Mesenchymal stem cell (in vitro differentiated cells and primary cell): ENCODE measurements at regions not wholly inside any gene's neighbourhood (a gene's known extent, or its start where the extent isn't known, plus 50 kb on each side); places are given as distances from the start of the nearest gene placed in this dataset.

ENCODE experiments used
- DNase-seq: peaks from one replicate; pipeline ENCODE4 v3.0.0-alpha.2; 2013
- H2AFZ ChIP-seq: one replicate; pipeline ENCODE4 v1.6.1; 2013; ENCODE audit warnings: low read depth, mild to moderate bottlenecking, control low read depth, inconsistent platforms, low read length, moderate library complexity
- H2AK5ac ChIP-seq: 2 replicates; pipeline ENCODE4 v1.6.1; 2013; ENCODE audit warnings: low read length, moderate library complexity, mild to moderate bottlenecking, inconsistent platforms; ENCODE audit not compliant: severe bottlenecking
- H2BK120ac ChIP-seq: one replicate; pipeline ENCODE4 v1.6.1; 2013; ENCODE audit warnings: low read depth, mild to moderate bottlenecking, inconsistent platforms, low read length, moderate library complexity
- H2BK12ac ChIP-seq, 2 experiments: one replicate each; pipeline ENCODE4 v1.6.1; 2013; ENCODE audit warnings: inconsistent platforms in 2 of 2, low read length in 2 of 2, mild to moderate bottlenecking in 2 of 2, moderate library complexity in 2 of 2, control low read depth in 1 of 2
- H2BK15ac ChIP-seq: one replicate; pipeline ENCODE4 v1.6.1; 2013; ENCODE audit warnings: mild to moderate bottlenecking, low read depth, inconsistent platforms; ENCODE audit not compliant: poor library complexity, severe bottlenecking
- H2BK5ac ChIP-seq: 2 replicates; pipeline ENCODE4 v1.6.1; 2013; ENCODE audit warnings: low read depth, mild to moderate bottlenecking, low read length, control low read depth, inconsistent platforms; ENCODE audit not compliant: poor library complexity, severe bottlenecking
- H3K14ac ChIP-seq, 2 experiments: one replicate each; pipeline ENCODE4 v1.6.1; 2013; ENCODE audit warnings: inconsistent platforms in 2 of 2, low read length in 2 of 2, control low read depth in 1 of 2, mild to moderate bottlenecking in 1 of 2, moderate library complexity in 1 of 2
- H3K18ac ChIP-seq, 2 experiments: one replicate each; pipeline ENCODE4 v1.6.1; 2013; ENCODE audit warnings: inconsistent platforms in 2 of 2, low read length in 2 of 2, control low read depth in 1 of 2, low read depth in 1 of 2, mild to moderate bottlenecking in 1 of 2
- H3K23ac ChIP-seq, 2 experiments: one replicate each; pipeline ENCODE4 v1.6.1; 2013; ENCODE audit warnings: inconsistent platforms in 2 of 2, low read length in 2 of 2, mild to moderate bottlenecking in 2 of 2, moderate library complexity in 2 of 2, control low read depth in 1 of 2
- H3K27ac ChIP-seq: 2 replicates; pipeline ENCODE4 v1.5.1; 2013; ENCODE audit warnings: mild to moderate bottlenecking, moderate library complexity, low read length, control low read depth, inconsistent platforms; ENCODE audit not compliant: poor library complexity, severe bottlenecking
- H3K27me3 ChIP-seq, 2 experiments: 2 replicates each; pipeline versions ENCODE4 v1.6.1 to v1.7.0; 2013; ENCODE audit warnings: low read length in 2 of 2, mild to moderate bottlenecking in 2 of 2, moderate library complexity in 2 of 2, control low read depth in 1 of 2, inconsistent platforms in 1 of 2; ENCODE audit not compliant: control insufficient read depth in 1 of 2, insufficient read depth in 1 of 2
- H3K36me3 ChIP-seq, 2 experiments: 2 replicates each; pipeline versions ENCODE4 v1.6.1 to v1.7.0; 2013; ENCODE audit warnings: low read length in 2 of 2, control low read depth in 1 of 2, inconsistent platforms in 1 of 2, low read depth in 1 of 2, mild to moderate bottlenecking in 1 of 2; ENCODE audit not compliant: insufficient read depth in 2 of 2, control insufficient read depth in 1 of 2
- H3K4ac ChIP-seq, 2 experiments: one replicate each; pipeline ENCODE4 v1.6.1; 2013; ENCODE audit warnings: inconsistent platforms in 2 of 2, low read length in 2 of 2, mild to moderate bottlenecking in 2 of 2, moderate library complexity in 2 of 2, control low read depth in 1 of 2, low read depth in 1 of 2
- H3K4me1 ChIP-seq: 2 replicates; pipeline ENCODE4 v1.6.1; 2013; ENCODE audit warnings: low read depth, low read length, control low read depth; ENCODE audit not compliant: control insufficient read depth, insufficient read depth
- H3K4me2 ChIP-seq: 2 replicates; pipeline ENCODE4 v1.6.1; 2013; ENCODE audit warnings: low read length, mild to moderate bottlenecking, inconsistent platforms; ENCODE audit not compliant: poor library complexity, severe bottlenecking
- H3K4me3 ChIP-seq, 2 experiments: 2 replicates each; pipeline versions ENCODE4 v1.5.1 to v1.7.0; 2013; ENCODE audit warnings: low read length in 2 of 2, mild to moderate bottlenecking in 2 of 2, control low read depth in 1 of 2, low read depth in 1 of 2; ENCODE audit not compliant: insufficient read depth in 1 of 2
- H3K79me1 ChIP-seq: replicated peaks from 2 replicates; pipeline ENCODE4 v1.6.1; 2013; ENCODE audit warnings: mild to moderate bottlenecking, control low read depth, low read length, inconsistent platforms; ENCODE audit not compliant: poor library complexity, severe bottlenecking
- H3K9ac ChIP-seq: 2 replicates; pipeline ENCODE4 v1.7.0; 2013; ENCODE audit warnings: mild to moderate bottlenecking, low read length, moderate library complexity
- H3K9me3 ChIP-seq: 2 replicates; pipeline ENCODE4 v1.7.0; 2013; ENCODE audit warnings: mild to moderate bottlenecking, low read length; ENCODE audit not compliant: control insufficient read depth
- H4K8ac ChIP-seq: one replicate; pipeline ENCODE4 v1.6.1; 2013; ENCODE audit warnings: inconsistent platforms, mild to moderate bottlenecking, low read length, moderate library complexity
- H4K91ac ChIP-seq: one replicate; pipeline ENCODE4 v1.6.1; 2013; ENCODE audit warnings: mild to moderate bottlenecking, low read length, inconsistent platforms
- WGBS: methylation state at CpG from one replicate; pipeline ENCODE4 v1.1.7; 2013; ENCODE audit warnings: mixed read lengths; 5-methylcytosine and 5-hydroxymethylcytosine counted together

DNA sequence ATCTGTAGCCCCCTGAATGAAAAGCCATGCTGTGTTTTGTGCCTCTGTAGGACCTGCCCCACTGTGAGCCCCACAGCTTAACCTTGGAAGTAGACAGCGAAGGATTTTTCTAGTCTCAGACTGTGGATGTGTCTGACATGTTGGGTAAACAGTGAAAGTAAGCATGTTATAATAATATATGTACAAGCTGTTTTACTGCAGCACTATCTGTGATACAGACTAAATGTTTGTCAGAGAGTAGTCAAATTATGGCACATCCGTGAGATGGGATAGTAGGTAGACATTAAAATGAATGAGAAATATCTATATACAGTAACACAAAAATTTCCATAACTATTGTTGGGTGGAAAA lies 381.2 kb upstream of the NR3C2 start:
- WGBS, result 88% methylated on average over 1 of the region's 2 CpGs

DNA sequence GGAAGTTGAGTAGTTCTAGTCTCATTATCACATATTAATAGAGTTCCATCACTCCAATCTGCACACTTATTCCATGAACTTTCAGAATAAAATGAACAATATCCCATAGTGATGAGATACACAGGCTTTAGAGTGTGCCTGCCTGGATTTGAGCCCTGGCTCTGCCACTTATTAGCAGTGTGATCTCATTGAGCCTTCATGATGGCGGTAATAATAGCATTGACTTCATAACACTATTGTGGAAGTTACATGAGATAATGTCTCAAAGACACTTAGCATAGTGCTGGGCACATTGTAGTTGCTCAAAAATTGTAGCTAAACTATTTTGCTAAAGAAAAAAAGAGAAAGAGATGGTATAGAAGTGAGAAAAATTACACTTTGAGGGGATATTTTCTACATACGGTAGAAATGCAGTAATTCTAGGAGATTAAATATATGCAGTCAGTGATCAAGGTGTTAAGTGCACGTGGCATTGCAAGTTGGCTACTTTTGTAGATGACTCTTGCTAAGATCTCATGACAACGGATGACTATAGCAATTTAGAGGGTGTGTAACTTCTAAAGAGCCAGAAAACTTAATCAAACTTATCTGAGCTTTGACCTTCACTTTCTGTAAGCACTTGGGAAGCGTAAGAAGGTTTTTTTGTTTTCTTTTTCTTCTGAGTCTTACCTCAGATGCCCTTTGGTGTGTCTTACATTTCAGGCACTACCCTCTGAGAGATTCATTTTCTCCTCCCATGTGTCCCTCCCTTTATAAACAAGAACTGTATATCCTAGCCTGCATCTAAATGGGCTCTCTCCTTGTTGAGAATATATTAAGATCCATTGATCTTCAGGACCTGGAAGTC lies 380.6 kb upstream of the NR3C2 start:
- Histone ChIP-seq H2BK12ac (no peak overlapping the region), H4K8ac (no peak overlapping the region), H3K18ac (no peak overlapping the region), H3K4me2 (no peak overlapping the region), H3K79me1 (no peaks in the 10 kb centered on the region), H2BK5ac (no peak overlapping the region), H3K9me3 (no peaks in the 10 kb centered on the region), H3K14ac (no peak overlapping the region), H2BK15ac (no peak overlapping the region), H3K9ac (no peak overlapping the region), H2BK120ac (no peak overlapping the region), H3K4ac (no peak overlapping the region), H3K4me3 (no peak overlapping the region), H4K91ac (no peak overlapping the region), H3K27ac (no peak overlapping the region), H2AFZ (no peak overlapping the region), H3K36me3 (no peaks in the 10 kb centered on the region), H3K4me1 (no peaks in the 10 kb centered on the region), H2AK5ac (no peak overlapping the region), H3K23ac (no peak overlapping the region), H3K27me3 (no peaks in the 10 kb centered on the region)
- 85% methylated on average over 5 of the region's 5 CpGs for WGBS
- no peak for DNase-seq

More for the DNA sequence above, 381.2 kb upstream of the NR3C2 start:
- H3K14ac ChIP-seq, result no peak overlapping the region
- no peak overlapping the region for H3K9ac ChIP-seq
- no peak overlapping the region for H4K8ac ChIP-seq
- H3K18ac ChIP-seq, result no peak overlapping the region
- no peak overlapping the region for H2BK5ac ChIP-seq
- no peaks in the 10 kb centered on the region for H3K79me1 ChIP-seq
- H3K23ac ChIP-seq, result no peak overlapping the region
- no peak overlapping the region for H2BK15ac ChIP-seq
- H3K4me1 ChIP-seq, result no peaks in the 10 kb centered on the region
- no peak overlapping the region for H3K4me2 ChIP-seq
- no peaks in the 10 kb centered on the region for H3K36me3 ChIP-seq
- H3K4me3 ChIP-seq, result no peak overlapping the region
- no peak overlapping the region for H2AFZ ChIP-seq
- H2BK120ac ChIP-seq, result no peak overlapping the region
- H2AK5ac ChIP-seq, result no peak overlapping the region
- no peaks in the 10 kb centered on the region for H3K9me3 ChIP-seq
- H3K27me3 ChIP-seq, result no peaks in the 10 kb centered on the region
- H3K27ac ChIP-seq, result no peak overlapping the region
- no peak overlapping the region for H4K91ac ChIP-seq
- H2BK12ac ChIP-seq, result no peak overlapping the region
- no peak overlapping the region for H3K4ac ChIP-seq
- DNase-seq, result no peak

DNA sequence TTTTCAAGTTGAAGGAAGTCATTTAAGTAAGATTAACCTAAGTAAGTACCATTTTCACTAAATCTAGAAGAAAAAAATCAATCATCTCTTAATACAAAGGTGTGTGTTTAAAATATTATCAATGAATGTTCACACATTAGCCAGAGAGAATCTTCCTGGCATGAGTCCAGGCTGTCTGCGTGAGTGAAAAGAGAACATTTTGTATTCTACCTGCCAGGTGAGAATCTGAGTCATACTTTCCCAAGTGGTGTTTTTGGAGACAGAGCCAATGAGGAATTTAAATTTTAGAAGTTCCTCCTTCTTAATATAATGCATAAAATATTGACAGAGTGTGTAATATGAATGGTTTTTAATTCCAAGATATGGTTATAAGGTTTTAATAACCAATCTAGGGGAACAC lies 371.8 kb upstream of the NR3C2 start:
- H3K27me3 ChIP-seq, result no peaks in the 10 kb centered on the region
- no peak overlapping the region for H3K4ac ChIP-seq
- H3K36me3 ChIP-seq, result no peaks in the 10 kb centered on the region
- no peak overlapping the region for H3K23ac ChIP-seq
- H2BK120ac ChIP-seq, result no peak overlapping the region
- H3K9me3 ChIP-seq, result peaks cover 16% of the 10 kb centered on the region
- no peak overlapping the region for H4K91ac ChIP-seq
- no peak overlapping the region for H3K18ac ChIP-seq
- H3K4me2 ChIP-seq, result no peak overlapping the region
- no peak overlapping the region for H4K8ac ChIP-seq
- no peak for DNase-seq
- H2AK5ac ChIP-seq, result no peak overlapping the region
- H3K27ac ChIP-seq, result no peak overlapping the region
- H3K14ac ChIP-seq, result no peak overlapping the region
- H2BK12ac ChIP-seq, result no peak overlapping the region
- no peaks in the 10 kb centered on the region for H3K4me1 ChIP-seq
- no peak overlapping the region for H2BK15ac ChIP-seq
- no peak overlapping the region for H3K9ac ChIP-seq
- H2AFZ ChIP-seq, result no peak overlapping the region
- H3K79me1 ChIP-seq, result no peaks in the 10 kb centered on the region
- WGBS, result 71% methylated on average over 1 of the region's 1 CpG
- no peak overlapping the region for H2BK5ac ChIP-seq
- no peak overlapping the region for H3K4me3 ChIP-seq

DNA sequence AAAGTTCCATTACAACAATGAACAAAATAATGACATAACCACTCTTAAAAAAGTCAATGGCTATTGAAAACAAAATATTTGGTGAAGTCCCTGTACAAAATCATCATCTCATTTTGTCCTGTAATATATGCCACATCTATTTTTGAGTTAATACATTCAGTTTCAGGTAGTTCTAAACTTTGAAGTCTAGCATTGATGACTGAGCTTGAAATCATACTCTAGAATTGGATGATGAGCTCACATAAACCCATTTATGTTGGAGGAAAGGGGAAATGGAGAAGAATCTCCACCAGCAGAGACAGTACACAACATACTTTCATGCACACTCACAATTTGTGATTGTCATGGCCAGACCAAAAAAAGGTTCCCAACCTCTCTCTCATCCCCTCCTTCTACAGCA lies 371.1 kb upstream of the NR3C2 start:
- Histone ChIP-seq H4K8ac (no peak overlapping the region), H3K14ac (no peak overlapping the region), H2AK5ac (no peak overlapping the region), H2BK120ac (no peak overlapping the region), H2BK12ac (no peak overlapping the region), H3K27ac (no peak overlapping the region), H2BK5ac (no peak overlapping the region), H2AFZ (no peak overlapping the region), H3K9me3 (peaks cover 20% of the 10 kb centered on the region), H3K27me3 (no peaks in the 10 kb centered on the region), H4K91ac (no peak overlapping the region), H3K79me1 (no peaks in the 10 kb centered on the region), H3K23ac (no peak overlapping the region), H3K36me3 (no peaks in the 10 kb centered on the region), H2BK15ac (no peak overlapping the region), H3K18ac (no peak overlapping the region), H3K4me1 (no peaks in the 10 kb centered on the region), H3K9ac (no peak overlapping the region), H3K4me3 (no peak overlapping the region), H3K4me2 (no peak overlapping the region), H3K4ac (no peak overlapping the region)
- no peak for DNase-seq
